ENCODE measurements at regions not wholly inside any gene's neighbourhood (a gene's known extent, or its start where the extent isn't known, plus 50 kb on each side); places are given as distances from the start of the nearest gene placed in this dataset.

DNA sequence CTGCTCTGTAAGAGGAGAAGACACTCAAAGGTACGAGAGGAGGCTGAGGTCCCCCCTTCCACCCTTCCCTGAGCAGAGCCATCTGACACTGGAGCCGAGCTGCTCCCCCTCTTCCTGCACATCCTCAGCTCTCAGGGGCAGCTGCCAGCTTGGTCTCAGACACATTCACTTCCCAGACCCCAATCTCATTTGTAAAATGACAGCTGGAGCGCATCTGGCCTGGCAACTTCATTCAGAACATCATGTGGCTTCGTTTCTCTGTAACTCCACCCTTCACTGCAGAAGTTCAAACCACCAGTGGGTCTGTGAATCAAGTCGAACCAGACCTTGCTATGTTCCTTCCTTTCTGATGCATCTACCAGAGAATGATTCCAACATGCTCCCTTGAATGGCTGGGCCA, 145.6 kb upstream of the CDH4 start:
- TF ChIP-seq, protein P1, sequence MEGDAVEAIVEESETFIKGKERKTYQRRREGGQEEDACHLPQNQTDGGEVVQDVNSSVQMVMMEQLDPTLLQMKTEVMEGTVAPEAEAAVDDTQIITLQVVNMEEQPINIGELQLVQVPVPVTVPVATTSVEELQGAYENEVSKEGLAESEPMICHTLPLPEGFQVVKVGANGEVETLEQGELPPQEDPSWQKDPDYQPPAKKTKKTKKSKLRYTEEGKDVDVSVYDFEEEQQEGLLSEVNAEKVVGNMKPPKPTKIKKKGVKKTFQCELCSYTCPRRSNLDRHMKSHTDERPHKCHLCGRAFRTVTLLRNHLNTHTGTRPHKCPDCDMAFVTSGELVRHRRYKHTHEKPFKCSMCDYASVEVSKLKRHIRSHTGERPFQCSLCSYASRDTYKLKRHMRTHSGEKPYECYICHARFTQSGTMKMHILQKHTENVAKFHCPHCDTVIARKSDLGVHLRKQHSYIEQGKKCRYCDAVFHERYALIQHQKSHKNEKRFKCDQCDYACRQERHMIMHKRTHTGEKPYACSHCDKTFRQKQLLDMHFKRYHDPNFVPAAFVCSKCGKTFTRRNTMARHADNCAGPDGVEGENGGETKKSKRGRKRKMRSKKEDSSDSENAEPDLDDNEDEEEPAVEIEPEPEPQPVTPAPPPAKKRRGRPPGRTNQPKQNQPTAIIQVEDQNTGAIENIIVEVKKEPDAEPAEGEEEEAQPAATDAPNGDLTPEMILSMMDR (IDR thresholded peaks at IDR 0.05; ENCODE audit: insufficient read depth, low read length, poor library complexity, severe bottlenecking): no peak
- no peak for TF ChIP-seq EZH2phosphoT487 (conservative IDR thresholded peaks at IDR 0.05; ENCODE audit: low read length)
